Endodermal cell (in vitro differentiated cells): ENCODE measurements at regions not wholly inside any gene's neighbourhood (a gene's known extent, or its start where the extent isn't known, plus 50 kb on each side); places are given as distances from the start of the nearest gene placed in this dataset.

ENCODE experiments used
- DNase-seq: peaks from one replicate; pipeline ENCODE4 v3.0.0-alpha.2; 2017
- H3K27ac ChIP-seq: 2 replicates; pipeline ENCODE4 v1.5.1; 2013; ENCODE audit warnings: mild to moderate bottlenecking, low read depth, low read length, moderate library complexity
- H3K27me3 ChIP-seq: 2 replicates; pipeline ENCODE4 v1.6.1; 2013; ENCODE audit warnings: mild to moderate bottlenecking, low read length, moderate library complexity; ENCODE audit not compliant: insufficient read depth, control insufficient read depth, poor library complexity, severe bottlenecking
- H3K36me3 ChIP-seq: 2 replicates; pipeline ENCODE4 v1.7.0; 2013; ENCODE audit warnings: mild to moderate bottlenecking, low read length, moderate library complexity; ENCODE audit not compliant: control insufficient read depth, insufficient read depth
- H3K4me1 ChIP-seq: one replicate; pipeline ENCODE4 v1.7.0; 2013; ENCODE audit warnings: low read length; ENCODE audit not compliant: control insufficient read depth, insufficient read depth
- H3K4me3 ChIP-seq: 2 replicates; pipeline ENCODE4 v1.5.1; 2013; ENCODE audit warnings: mild to moderate bottlenecking, low read length, moderate library complexity
- H3K9ac ChIP-seq: 2 replicates; pipeline ENCODE4 v1.6.1; 2013; ENCODE audit warnings: mild to moderate bottlenecking, low read length, moderate library complexity; ENCODE audit not compliant: poor library complexity, severe bottlenecking; ENCODE audit errors: extremely low read depth
- H3K9me3 ChIP-seq: 2 replicates; pipeline ENCODE4 v1.6.1; 2013; ENCODE audit warnings: mild to moderate bottlenecking, low read length, moderate library complexity; ENCODE audit not compliant: control insufficient read depth
- H3K27ac Mint-ChIP-seq: 2 replicates; pipeline ENCODE4 v1.8.0; 2020; ENCODE audit warnings: mixed read lengths
- H3K27me3 Mint-ChIP-seq: 2 replicates; pipeline ENCODE4 v1.8.0; 2021; ENCODE audit warnings: mild to moderate bottlenecking, mixed read lengths; ENCODE audit not compliant: insufficient read depth
- H3K36me3 Mint-ChIP-seq: 2 replicates; pipeline ENCODE4 v1.8.0; 2020; ENCODE audit warnings: low read depth, mixed read lengths
- H3K4me1 Mint-ChIP-seq: 2 replicates; pipeline ENCODE4 v1.8.0; 2020; ENCODE audit warnings: mixed read lengths
- H3K4me3 Mint-ChIP-seq: 2 replicates; pipeline ENCODE4 v1.8.0; 2020; ENCODE audit warnings: mild to moderate bottlenecking, moderate library complexity, mixed read lengths
- H3K9me3 Mint-ChIP-seq: 2 replicates; pipeline ENCODE4 v1.8.0; 2020; ENCODE audit warnings: mild to moderate bottlenecking, mixed read lengths
- WGBS, 2 experiments: methylation state at CpG; one replicate each; pipeline versions ENCODE4 v1.1.5 to v1.1.7; 2013; ENCODE audit warnings: missing lambda C conversion rate in 2 of 2, mixed read lengths in 1 of 2; ENCODE audit not compliant: insufficient coverage in 1 of 2, insufficient read length in 1 of 2; 5-methylcytosine and 5-hydroxymethylcytosine counted together
- TF ChIP-seq, protein P1 (sequence below): fragments of 200-600 bp; sonication (generic); conservative IDR thresholded peaks from 2 replicates; pipeline ENCODE4 v1.5.0; 2021; ENCODE audit warnings: antibody characterized with exemption, mild to moderate bottlenecking

- H3K36me3 ChIP-seq, result no peaks in the 10 kb centered on the region
- TF ChIP-seq, protein P1, sequence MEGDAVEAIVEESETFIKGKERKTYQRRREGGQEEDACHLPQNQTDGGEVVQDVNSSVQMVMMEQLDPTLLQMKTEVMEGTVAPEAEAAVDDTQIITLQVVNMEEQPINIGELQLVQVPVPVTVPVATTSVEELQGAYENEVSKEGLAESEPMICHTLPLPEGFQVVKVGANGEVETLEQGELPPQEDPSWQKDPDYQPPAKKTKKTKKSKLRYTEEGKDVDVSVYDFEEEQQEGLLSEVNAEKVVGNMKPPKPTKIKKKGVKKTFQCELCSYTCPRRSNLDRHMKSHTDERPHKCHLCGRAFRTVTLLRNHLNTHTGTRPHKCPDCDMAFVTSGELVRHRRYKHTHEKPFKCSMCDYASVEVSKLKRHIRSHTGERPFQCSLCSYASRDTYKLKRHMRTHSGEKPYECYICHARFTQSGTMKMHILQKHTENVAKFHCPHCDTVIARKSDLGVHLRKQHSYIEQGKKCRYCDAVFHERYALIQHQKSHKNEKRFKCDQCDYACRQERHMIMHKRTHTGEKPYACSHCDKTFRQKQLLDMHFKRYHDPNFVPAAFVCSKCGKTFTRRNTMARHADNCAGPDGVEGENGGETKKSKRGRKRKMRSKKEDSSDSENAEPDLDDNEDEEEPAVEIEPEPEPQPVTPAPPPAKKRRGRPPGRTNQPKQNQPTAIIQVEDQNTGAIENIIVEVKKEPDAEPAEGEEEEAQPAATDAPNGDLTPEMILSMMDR, result no peak
- no peak for DNase-seq
- H3K27me3 ChIP-seq, result no peaks in the 10 kb centered on the region
- H3K9me3 ChIP-seq, result no peaks in the 10 kb centered on the region
- no peak overlapping the region for H3K27ac Mint-ChIP-seq
- H3K27ac ChIP-seq, result no peak overlapping the region
- H3K4me1 ChIP-seq, result no peaks in the 10 kb centered on the region
- no peaks in the 10 kb centered on the region for H3K27me3 Mint-ChIP-seq
- WGBS, 2 experiments, result 95% methylated on average over 2 of the region's 2 CpGs; no CpG with 5 or more reads in 1 of the 2 experiments
- H3K36me3 Mint-ChIP-seq, result no peaks in the 10 kb centered on the region
- no peak overlapping the region for H3K4me3 Mint-ChIP-seq
- no peaks in the 10 kb centered on the region for H3K4me1 Mint-ChIP-seq
- no peaks in the 10 kb centered on the region for H3K9me3 Mint-ChIP-seq
- no peak overlapping the region for H3K4me3 ChIP-seq
- no peak overlapping the region for H3K9ac ChIP-seq
Measured at GRCh38 chr10:56715262-56715661, 354.2 kb upstream of the ZWINT start.

DNA sequence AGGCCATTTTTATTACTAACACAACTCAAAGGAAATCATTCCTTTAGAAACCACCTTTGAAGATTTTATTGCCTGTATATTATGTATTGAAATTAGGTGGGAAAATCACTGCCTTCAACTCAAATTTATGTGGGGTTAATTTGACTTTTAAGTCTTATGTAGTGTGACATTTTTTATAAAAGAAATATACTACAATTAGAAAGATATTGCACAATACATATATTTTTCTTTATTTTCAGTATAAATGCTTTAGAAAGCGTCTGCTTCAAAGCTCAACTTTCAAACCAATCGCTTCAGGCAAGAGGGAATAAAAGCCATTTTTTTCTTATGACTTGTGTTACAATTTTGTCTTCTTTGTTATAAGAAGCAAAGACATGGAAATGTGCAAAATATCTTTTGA, 337.4 kb upstream of the ZWINT start:
- WGBS, 2 experiments, result 87 to 100% methylated on average over 2 of the region's 2 CpGs
- H3K9me3 Mint-ChIP-seq, result no peaks in the 10 kb centered on the region

GRCh38 chr10:56679578-56679977, 318.5 kb upstream of the ZWINT start:
- no peak for DNase-seq
- H3K36me3 ChIP-seq, result no peaks in the 10 kb centered on the region
- no peaks in the 10 kb centered on the region for H3K27me3 ChIP-seq
- Mint-ChIP-seq H3K27ac (no peak overlapping the region), H3K4me1 (no peaks in the 10 kb centered on the region), H3K36me3 (no peaks in the 10 kb centered on the region), H3K27me3 (no peaks in the 10 kb centered on the region), H3K9me3 (peaks cover 28% of the 10 kb centered on the region), H3K4me3 (no peak overlapping the region)
- no peak overlapping the region for H3K27ac ChIP-seq
- no peaks in the 10 kb centered on the region for H3K4me1 ChIP-seq
- TF ChIP-seq, protein P1, result no peak
- no peaks in the 10 kb centered on the region for H3K9me3 ChIP-seq
- no peak overlapping the region for H3K9ac ChIP-seq
- no peak overlapping the region for H3K4me3 ChIP-seq

More for the DNA sequence above, 337.4 kb upstream of the ZWINT start:
- no peak overlapping the region for H3K27ac ChIP-seq
- H3K36me3 ChIP-seq, result no peaks in the 10 kb centered on the region
- Mint-ChIP-seq H3K27me3 (no peaks in the 10 kb centered on the region), H3K27ac (no peak overlapping the region), H3K4me1 (no peaks in the 10 kb centered on the region), H3K4me3 (no peak overlapping the region), H3K36me3 (no peaks in the 10 kb centered on the region)
- no peak overlapping the region for H3K9ac ChIP-seq
- no peaks in the 10 kb centered on the region for H3K4me1 ChIP-seq
- H3K27me3 ChIP-seq, result no peaks in the 10 kb centered on the region
- no peak for DNase-seq
- TF ChIP-seq, protein P1, result no peak
- no peaks in the 10 kb centered on the region for H3K9me3 ChIP-seq
- H3K4me3 ChIP-seq, result no peak overlapping the region
